GM23338 (cell line): ENCODE measurements at regions not wholly inside any gene's neighbourhood (a gene's known extent, or its start where the extent isn't known, plus 50 kb on each side); places are given as distances from the start of the nearest gene placed in this dataset.

Experiments
- ATAC-seq: fragments of 200-7000 bp; cut with Tn5 transposase; 3 replicates; pipeline ENCODE4 v1.9.1; 2020
- DNase-seq: peaks from one replicate; pipeline ENCODE4 v3.0.0-alpha.2; 2015; ENCODE audit warnings: low spot score
- H2AFZ ChIP-seq: fragments of 200-600 bp; sonication (generic); 2 replicates; pipeline ENCODE4 v1.8.0; 2016; ENCODE audit warnings: antibody characterized with exemption, mild to moderate bottlenecking, moderate library complexity
- H3F3A ChIP-seq: fragments of 200-600 bp; sonication (generic); replicated peaks from 2 replicates; pipeline ENCODE4 v1.8.0; 2017; ENCODE audit warnings: antibody characterized with exemption, mixed run types, low read depth
- H3K27ac ChIP-seq: fragments of 200-600 bp; sonication (generic); 2 replicates; pipeline ENCODE4 v1.6.1; 2016; ENCODE audit warnings: low read depth
- H3K27me3 ChIP-seq: fragments of 200-600 bp; sonication (generic); 2 replicates; pipeline ENCODE4 v1.8.0; 2016; ENCODE audit warnings: mild to moderate bottlenecking, mixed run types, moderate library complexity; ENCODE audit not compliant: insufficient read depth
- H3K36me3 ChIP-seq: fragments of 200-600 bp; sonication (generic); 2 replicates; pipeline ENCODE4 v1.8.0; 2016; ENCODE audit warnings: mild to moderate bottlenecking; ENCODE audit not compliant: insufficient read depth
- H3K4me1 ChIP-seq: fragments of 200-600 bp; sonication (generic); 2 replicates; pipeline ENCODE4 v1.8.0; 2016; ENCODE audit warnings: mild to moderate bottlenecking, moderate library complexity; ENCODE audit not compliant: insufficient read depth
- H3K4me2 ChIP-seq: fragments of 200-600 bp; sonication (generic); 2 replicates; pipeline ENCODE4 v1.7.1; 2017; ENCODE audit warnings: mixed run types
- H3K4me3 ChIP-seq: fragments of 200-600 bp; sonication (generic); 2 replicates; pipeline ENCODE4 v1.6.1; 2016; ENCODE audit warnings: mixed run types
- H3K79me2 ChIP-seq: fragments of 200-600 bp; sonication (generic); replicated peaks from 2 replicates; pipeline ENCODE4 v1.8.0; 2017; ENCODE audit warnings: mild to moderate bottlenecking; ENCODE audit not compliant: insufficient read depth
- H3K9me2 ChIP-seq: fragments of 200-600 bp; sonication (generic); 2 replicates; pipeline ENCODE4 v1.8.0; 2017; ENCODE audit not compliant: insufficient read depth
- H4K20me1 ChIP-seq: fragments of 200-600 bp; sonication (generic); replicated peaks from 2 replicates; pipeline ENCODE4 v1.8.0; 2017; ENCODE audit warnings: mild to moderate bottlenecking; ENCODE audit not compliant: insufficient read depth
- H3K27ac Mint-ChIP-seq: 2 replicates; pipeline ENCODE4 v1.8.0; 2020; ENCODE audit warnings: inconsistent platforms, mild to moderate bottlenecking, moderate library complexity, mixed read lengths
- H3K27me3 Mint-ChIP-seq: 3 replicates; pipeline ENCODE4 v1.8.0; 2022; ENCODE audit warnings: low read depth, mild to moderate bottlenecking, moderate library complexity, mixed read lengths, inconsistent platforms; ENCODE audit not compliant: insufficient read depth, poor library complexity
- H3K36me3 Mint-ChIP-seq: 3 replicates; pipeline ENCODE4 v1.8.0; 2021; ENCODE audit warnings: low read depth, mild to moderate bottlenecking, inconsistent platforms, moderate library complexity, mixed read lengths
- H3K4me1 Mint-ChIP-seq: 3 replicates; pipeline ENCODE4 v1.8.0; 2020; ENCODE audit warnings: mild to moderate bottlenecking, inconsistent platforms, mixed read lengths
- H3K4me3 Mint-ChIP-seq: 3 replicates; pipeline ENCODE4 v1.8.0; 2021; ENCODE audit warnings: moderate library complexity, mild to moderate bottlenecking, inconsistent platforms, mixed read lengths
- H3K9me3 Mint-ChIP-seq: 3 replicates; pipeline ENCODE4 v1.8.0; 2020; ENCODE audit warnings: moderate library complexity, mild to moderate bottlenecking, inconsistent platforms, mixed read lengths
- CTCF ChIP-seq, 2 experiments: fragments of 200-600 bp in 1 of 2; sonication (generic) in 1 of 2; conservative IDR thresholded peaks; 2 replicates each; pipeline versions ENCODE4 v1.5.1 to v1.6.1; 2016 to 2017; ENCODE audit warnings: antibody characterized with exemption in 2 of 2, low read depth in 2 of 2, mild to moderate bottlenecking in 2 of 2, moderate library complexity in 1 of 2
- EZH2 ChIP-seq: fragments of 200-600 bp; sonication (generic); IDR thresholded peaks from one replicate; pipeline ENCODE4 v1.8.0; 2017; ENCODE audit warnings: antibody characterized with exemption, mild to moderate bottlenecking, low read depth; ENCODE audit not compliant: unreplicated experiment
- EZH2phosphoT487 ChIP-seq: fragments of 200-600 bp; sonication (generic); IDR thresholded peaks from one replicate; pipeline ENCODE4 v1.8.1; 2018; ENCODE audit warnings: antibody characterized with exemption; ENCODE audit not compliant: unreplicated experiment
- NANOG ChIP-seq: IDR thresholded peaks from 2 replicates; pipeline ENCODE4 v1.6.1; 2016; ENCODE audit warnings: antibody characterized with exemption, borderline replicate concordance
- POLR2AphosphoS5 ChIP-seq: IDR thresholded peaks from 2 replicates; pipeline ENCODE4 v1.6.1; 2016; ENCODE audit warnings: antibody characterized with exemption, low read depth
- REST ChIP-seq: IDR thresholded peaks from one replicate; pipeline ENCODE4 v1.6.1; 2018; ENCODE audit warnings: antibody characterized with exemption; ENCODE audit not compliant: unreplicated experiment
- STAT1 ChIP-seq: IDR thresholded peaks from one replicate; pipeline ENCODE4 v1.6.1; 2016; ENCODE audit warnings: antibody characterized with exemption; ENCODE audit not compliant: unreplicated experiment

GRCh38 chr14:22106700-22107697, 433.4 kb upstream of the OR4E1 start:
- no peak overlapping the region for H2AFZ ChIP-seq
- Mint-ChIP-seq H3K9me3 (no peaks in the 10 kb centered on the region), H3K27ac (no peak overlapping the region), H3K4me3 (no peak overlapping the region), H3K4me1 (no peaks in the 10 kb centered on the region), H3K27me3 (no peaks in the 10 kb centered on the region), H3K36me3 (no peaks in the 10 kb centered on the region)
- H4K20me1 ChIP-seq, result no peaks in the 10 kb centered on the region
- no peaks in the 10 kb centered on the region for H3K9me2 ChIP-seq
- H3K27me3 ChIP-seq, result no peaks in the 10 kb centered on the region
- DNase-seq (no peak), ATAC-seq (peak; percentile 40; the same call in 2 of the 3 replicates)
- no peak overlapping the region for H3K4me2 ChIP-seq
- peak in 1 of 2 experiments; percentile 35; a peak in 1 of 4 replicates for TF ChIP-seq CTCF (conservative IDR thresholded peaks at IDR 0.05; ENCODE audit: low read depth in 2 of 2)
- TF ChIP-seq EZH2, result no peak
- no peaks in the 10 kb centered on the region for H3F3A ChIP-seq
- H3K4me3 ChIP-seq, result no peak overlapping the region
- no peak overlapping the region for H3K27ac ChIP-seq
- no peaks in the 10 kb centered on the region for H3K36me3 ChIP-seq
- no peaks in the 10 kb centered on the region for H3K79me2 ChIP-seq
- no peaks in the 10 kb centered on the region for H3K4me1 ChIP-seq

- no peak for ATAC-seq
- no peaks in the 10 kb centered on the region for H3K4me1 Mint-ChIP-seq
- no peaks in the 10 kb centered on the region for H3K27me3 Mint-ChIP-seq
- H3K9me2 ChIP-seq, result no peaks in the 10 kb centered on the region
- H3K36me3 Mint-ChIP-seq, result no peaks in the 10 kb centered on the region
- no peak overlapping the region for H3K4me3 ChIP-seq
- no peaks in the 10 kb centered on the region for H3K27me3 ChIP-seq
- H4K20me1 ChIP-seq, result no peaks in the 10 kb centered on the region
- no peak overlapping the region for H3K4me2 ChIP-seq
- no peak overlapping the region for H3K27ac Mint-ChIP-seq
- no peak overlapping the region for H3K27ac ChIP-seq
- H3K9me3 Mint-ChIP-seq, result no peaks in the 10 kb centered on the region
- no peaks in the 10 kb centered on the region for H3K79me2 ChIP-seq
- no peaks in the 10 kb centered on the region for H3K4me1 ChIP-seq
- no peaks in the 10 kb centered on the region for H3K36me3 ChIP-seq
- DNase-seq, result no peak
- H2AFZ ChIP-seq, result peak overlapping the region; percentile 15; the same call in 1 of the 2 replicates
- H3F3A ChIP-seq, result no peaks in the 10 kb centered on the region
- H3K4me3 Mint-ChIP-seq, result no peak overlapping the region
- TF ChIP-seq NANOG, result no peak
- TF ChIP-seq EZH2phosphoT487, result no peak
- no peak for TF ChIP-seq REST
- TF ChIP-seq CTCF (conservative IDR thresholded peaks at IDR 0.05; ENCODE audit: low read depth in 2 of 2), result no peak
- no peak for TF ChIP-seq POLR2AphosphoS5
- no peak for TF ChIP-seq STAT1
- TF ChIP-seq EZH2, result no peak
Observed at GRCh38 chr14:22105624-22106006, 432.0 kb upstream of the OR4E1 start.
